ENCODE measurements at regions not wholly inside any gene's neighbourhood (a gene's known extent, or its start where the extent isn't known, plus 50 kb on each side); places are given as distances from the start of the nearest gene placed in this dataset.

DNA sequence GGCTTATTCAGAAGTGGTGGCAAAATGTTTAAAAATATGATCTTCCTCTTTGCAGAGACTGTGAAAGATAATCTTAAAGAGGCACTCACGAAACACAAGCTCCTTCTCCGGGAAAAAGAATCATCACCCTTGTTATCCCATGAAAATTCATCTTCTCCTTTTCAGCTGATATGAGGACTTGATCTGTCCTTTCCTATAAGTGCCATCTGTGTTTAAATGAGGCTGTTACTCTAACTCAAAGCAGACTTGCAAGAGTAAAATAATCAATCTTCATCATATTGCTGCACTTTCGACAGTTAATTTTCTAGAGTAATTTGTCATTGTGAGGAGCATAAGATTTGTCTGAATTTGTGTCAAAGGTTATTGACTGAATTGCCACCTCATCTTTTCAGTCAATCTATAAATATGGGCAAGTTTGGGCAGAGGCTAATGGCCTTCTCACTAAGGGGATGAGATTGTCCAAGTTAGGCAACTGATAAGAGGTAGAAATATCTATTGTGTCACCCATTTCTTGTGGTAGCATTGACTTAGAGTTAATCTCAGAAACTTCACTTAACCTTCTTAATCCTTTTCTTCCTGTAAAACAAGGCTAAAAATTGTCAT, 452.9 kb downstream of the GRXCR1 start:
- TF ChIP-seq ZFX (IDR thresholded peaks at IDR 0.05) = no peak
- no peak for TF ChIP-seq CTCF (conservative IDR thresholded peaks at IDR 0.05)
- no peak overlapping the region for H3K27ac ChIP-seq

GRCh38 chr4:43348591-43348990, 456.1 kb downstream of the GRXCR1 start:
- no peak overlapping the region for H3K27ac ChIP-seq
- no peak for TF ChIP-seq ZFX (IDR thresholded peaks at IDR 0.05)
- no peak for TF ChIP-seq CTCF (conservative IDR thresholded peaks at IDR 0.05)

DNA sequence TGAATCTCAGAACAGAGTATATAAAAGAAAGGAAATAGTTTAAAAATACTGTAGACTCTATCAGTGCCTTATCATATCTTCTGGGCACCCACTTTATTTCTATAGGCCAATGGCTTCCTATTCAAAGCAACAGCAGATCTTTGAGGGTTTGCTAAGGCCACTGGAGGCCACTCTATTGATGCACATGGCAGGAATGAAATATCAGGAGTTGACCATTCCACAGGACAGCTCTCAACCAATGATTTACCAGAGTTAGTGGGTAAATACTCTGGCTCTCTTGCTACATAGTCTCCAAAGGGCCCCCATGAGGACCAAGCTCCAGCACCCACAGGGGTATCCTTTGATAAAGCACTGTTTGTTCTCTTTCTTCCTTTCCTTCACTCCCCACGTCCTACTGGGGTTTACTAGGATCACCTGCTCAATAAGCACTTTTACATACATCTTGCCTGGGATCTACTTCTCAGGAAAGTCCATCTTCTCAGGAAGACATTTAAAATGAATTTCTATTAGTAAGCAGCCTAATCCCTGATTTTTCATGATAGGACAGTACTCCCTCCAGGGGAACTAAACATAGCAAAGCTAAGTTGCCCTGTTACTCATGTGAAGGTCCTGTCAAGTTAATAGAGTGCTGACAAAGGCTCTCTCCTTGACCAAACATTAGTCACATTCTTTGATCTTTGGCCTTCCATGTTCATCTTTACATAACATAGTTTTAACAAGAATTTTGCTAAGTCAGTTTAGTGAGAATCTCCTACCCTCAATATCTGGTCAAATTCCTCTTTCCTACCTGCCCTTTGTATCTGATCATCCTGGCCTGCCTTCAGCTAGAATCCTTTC, 459.7 kb downstream of the GRXCR1 start:
- TF ChIP-seq CTCF (conservative IDR thresholded peaks at IDR 0.05) (no peak), ZFX (IDR thresholded peaks at IDR 0.05) (no peak)
- H3K27ac ChIP-seq = no peak overlapping the region

DNA sequence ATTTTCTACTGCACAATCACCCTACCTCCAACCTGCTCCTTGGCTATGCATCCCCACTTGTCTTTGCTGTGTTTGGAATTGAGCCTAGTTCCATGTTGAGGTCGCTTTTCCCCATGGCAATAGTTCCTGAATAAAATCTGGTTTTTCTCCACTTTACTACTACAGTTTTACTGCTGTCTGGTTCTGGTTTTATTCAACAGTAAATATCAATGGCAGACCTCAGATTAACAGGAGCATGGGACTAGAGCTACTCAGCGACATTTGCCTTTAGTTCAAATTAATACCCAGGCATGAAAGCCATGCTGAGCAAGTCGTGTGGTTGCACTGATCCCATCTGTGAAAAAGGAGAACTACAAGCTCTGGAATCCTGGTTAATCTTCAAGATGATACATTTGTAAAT, 460.3 kb downstream of the GRXCR1 start:
- TF ChIP-seq ZFX (IDR thresholded peaks at IDR 0.05) (no peak), CTCF (conservative IDR thresholded peaks at IDR 0.05) (no peak)
- no peak overlapping the region for H3K27ac ChIP-seq

DNA sequence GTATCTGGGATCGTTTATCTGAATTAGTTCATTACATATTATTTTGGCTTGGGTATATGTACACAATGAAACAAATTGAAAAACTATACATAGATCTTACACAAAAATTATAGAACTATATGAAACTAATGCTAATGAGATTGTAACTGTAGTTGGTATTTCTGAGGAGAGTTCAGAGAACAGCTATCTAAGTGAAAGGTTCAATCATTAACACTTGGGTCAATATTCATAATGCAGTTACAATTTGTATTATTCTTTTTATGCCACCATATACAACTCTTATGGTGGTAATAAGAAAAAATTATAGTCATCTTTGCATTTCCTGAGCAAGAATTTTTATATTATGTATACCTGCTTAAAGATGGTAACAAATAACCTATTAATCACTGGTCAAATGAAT, 461.0 kb downstream of the GRXCR1 start:
- no peak for TF ChIP-seq CTCF (conservative IDR thresholded peaks at IDR 0.05)
- H3K27ac ChIP-seq = no peak overlapping the region

DNA sequence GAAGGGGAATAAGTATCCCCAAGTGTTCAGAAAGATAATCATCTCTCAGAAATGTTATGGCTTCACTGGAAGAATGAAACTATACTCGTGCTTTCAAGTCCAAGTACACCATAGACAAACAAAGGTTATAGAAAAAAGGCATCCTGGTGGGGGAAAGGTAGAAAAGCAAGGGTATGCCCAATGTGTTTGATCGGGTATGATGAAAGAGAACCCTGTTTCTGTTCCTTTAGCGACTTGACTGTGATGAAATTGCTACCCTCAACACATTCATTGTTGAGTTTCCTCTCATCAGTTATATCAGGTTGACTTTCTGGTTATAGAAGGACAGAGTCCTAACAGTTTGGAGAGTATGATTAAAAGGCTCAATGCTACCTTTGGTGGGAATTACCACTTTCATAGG, 464.3 kb downstream of the GRXCR1 start:
- no peak overlapping the region for H3K27ac ChIP-seq
- TF ChIP-seq CTCF (conservative IDR thresholded peaks at IDR 0.05) (no peak), ZFX (IDR thresholded peaks at IDR 0.05) (no peak)

DNA sequence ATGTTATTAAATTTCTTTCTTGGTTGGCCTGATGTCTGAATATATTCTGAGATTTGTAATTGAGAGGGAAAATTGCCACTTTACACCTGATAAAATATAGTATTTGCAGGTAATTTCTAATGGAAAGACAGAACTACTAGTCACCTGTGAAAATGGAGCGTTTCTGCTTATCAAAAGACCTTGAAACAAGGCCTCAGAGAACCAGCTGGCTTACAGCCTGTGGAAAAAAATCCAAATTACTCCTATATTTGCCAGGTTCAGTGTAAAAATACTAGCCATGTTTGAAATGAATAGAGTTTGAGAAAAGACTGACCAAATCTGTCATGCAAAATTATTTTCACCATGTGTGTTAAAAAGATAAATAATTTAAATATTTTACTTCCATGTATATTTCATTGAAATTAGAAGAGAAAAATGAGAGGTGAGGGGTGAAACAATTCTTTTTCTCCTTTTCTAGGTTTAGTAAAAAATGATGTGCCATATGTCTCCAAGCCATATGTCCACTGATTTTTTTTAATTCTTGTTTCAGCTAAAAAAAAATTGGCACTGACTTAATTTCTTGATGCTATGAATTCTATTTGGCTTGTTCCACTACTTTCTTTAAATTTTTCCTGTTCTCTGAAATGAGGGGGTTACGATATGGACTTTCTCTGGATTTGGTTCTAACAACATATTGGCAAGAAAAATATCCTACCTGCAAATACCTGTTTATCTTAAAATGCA, 464.9 kb downstream of the GRXCR1 start:
- no peak overlapping the region for H3K27ac ChIP-seq
- no peak for TF ChIP-seq ZFX (IDR thresholded peaks at IDR 0.05)
- TF ChIP-seq CTCF (conservative IDR thresholded peaks at IDR 0.05) = no peak
